C4-2B (cell line): ENCODE measurements at regions not wholly inside any gene's neighbourhood (a gene's known extent, or its start where the extent isn't known, plus 50 kb on each side); places are given as distances from the start of the nearest gene placed in this dataset.

Experiments used
- H3K27ac ChIP-seq: fragments of 450-650 bp; 2 replicates; pipeline ENCODE4 v1.5.1; 2017
- ZFX ChIP-seq: fragments of 450-650 bp; IDR thresholded peaks from 2 replicates; pipeline ENCODE4 v1.6.1; 2017
- TF ChIP-seq, protein P1 (sequence below): fragments of 450-650 bp; conservative IDR thresholded peaks from 2 replicates; pipeline ENCODE4 v1.5.1; 2017; ENCODE audit warnings: mild to moderate bottlenecking

GRCh38 chr4:19743115-19743638, 508.5 kb upstream of the SLIT2 start:
- H3K27ac ChIP-seq: no peak overlapping the region
- TF ChIP-seq ZFX: no peak
- TF ChIP-seq, protein P1, sequence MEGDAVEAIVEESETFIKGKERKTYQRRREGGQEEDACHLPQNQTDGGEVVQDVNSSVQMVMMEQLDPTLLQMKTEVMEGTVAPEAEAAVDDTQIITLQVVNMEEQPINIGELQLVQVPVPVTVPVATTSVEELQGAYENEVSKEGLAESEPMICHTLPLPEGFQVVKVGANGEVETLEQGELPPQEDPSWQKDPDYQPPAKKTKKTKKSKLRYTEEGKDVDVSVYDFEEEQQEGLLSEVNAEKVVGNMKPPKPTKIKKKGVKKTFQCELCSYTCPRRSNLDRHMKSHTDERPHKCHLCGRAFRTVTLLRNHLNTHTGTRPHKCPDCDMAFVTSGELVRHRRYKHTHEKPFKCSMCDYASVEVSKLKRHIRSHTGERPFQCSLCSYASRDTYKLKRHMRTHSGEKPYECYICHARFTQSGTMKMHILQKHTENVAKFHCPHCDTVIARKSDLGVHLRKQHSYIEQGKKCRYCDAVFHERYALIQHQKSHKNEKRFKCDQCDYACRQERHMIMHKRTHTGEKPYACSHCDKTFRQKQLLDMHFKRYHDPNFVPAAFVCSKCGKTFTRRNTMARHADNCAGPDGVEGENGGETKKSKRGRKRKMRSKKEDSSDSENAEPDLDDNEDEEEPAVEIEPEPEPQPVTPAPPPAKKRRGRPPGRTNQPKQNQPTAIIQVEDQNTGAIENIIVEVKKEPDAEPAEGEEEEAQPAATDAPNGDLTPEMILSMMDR: no peak

DNA sequence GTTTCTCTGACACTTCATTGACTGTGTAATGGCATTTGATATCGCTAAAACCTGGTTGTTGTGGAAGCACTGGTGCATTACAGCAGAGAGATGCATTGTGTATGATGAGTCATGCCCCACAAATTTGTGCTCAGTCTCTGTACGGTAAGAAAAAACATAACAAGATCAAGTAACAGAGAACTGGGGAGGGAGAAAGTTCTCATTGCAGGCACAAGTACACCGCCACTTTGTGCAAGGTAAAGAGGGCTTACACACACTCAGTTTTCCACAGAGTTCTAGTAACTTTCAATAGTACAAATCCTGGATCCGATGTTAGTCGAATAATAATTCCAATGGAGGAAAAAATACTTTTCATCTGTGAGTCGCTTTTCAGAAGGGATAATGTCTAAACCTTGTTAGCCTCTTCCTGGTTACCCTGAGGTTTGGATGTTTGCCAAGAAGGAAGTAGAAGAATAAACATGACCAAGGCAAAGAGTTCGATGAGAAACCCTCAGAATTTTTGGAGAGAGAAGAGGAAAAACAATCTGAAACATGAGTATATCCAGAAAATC, 512.5 kb upstream of the SLIT2 start:
- TF ChIP-seq ZFX: no peak
- TF ChIP-seq, protein P1: no peak
- H3K27ac ChIP-seq: no peak overlapping the region; the same call in 1 of the 2 replicates

DNA sequence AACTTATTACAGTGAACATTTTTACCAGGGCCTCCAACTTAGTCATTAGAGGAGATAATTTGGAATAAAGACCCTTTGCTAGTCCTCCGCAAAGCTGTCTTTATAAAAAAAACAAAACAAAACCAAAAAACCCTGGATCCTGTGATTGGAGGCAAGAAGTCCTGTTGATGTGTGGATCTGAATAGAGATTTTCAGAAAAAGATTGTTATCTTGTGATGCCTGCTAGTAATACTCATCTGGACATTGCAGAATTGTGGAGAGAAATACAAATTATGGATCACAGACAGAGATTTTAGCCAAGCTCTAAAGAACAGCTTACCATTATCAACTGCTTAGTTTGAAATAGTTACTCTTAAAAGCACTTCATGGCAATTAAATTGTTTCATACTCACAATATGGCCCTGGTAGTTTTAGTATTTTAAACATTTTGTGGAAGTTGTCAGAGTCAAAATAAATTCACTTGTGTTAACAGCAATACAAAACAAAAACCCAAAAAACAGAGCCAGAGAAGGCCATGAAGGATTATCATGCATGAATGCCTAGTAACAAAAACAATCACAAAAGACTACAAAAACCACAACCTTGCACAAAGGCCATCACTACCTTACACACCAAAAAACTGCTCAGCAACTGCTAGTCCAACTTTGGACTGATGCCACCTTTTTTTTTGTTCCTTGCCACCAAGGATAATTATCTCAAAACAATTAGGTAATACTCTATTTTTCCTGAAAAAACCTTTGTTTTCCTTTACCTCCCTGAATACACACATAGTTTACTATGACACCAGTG, 514.5 kb upstream of the SLIT2 start:
- H3K27ac ChIP-seq: no peak overlapping the region
- TF ChIP-seq, protein P1: no peak
- TF ChIP-seq ZFX: no peak

DNA sequence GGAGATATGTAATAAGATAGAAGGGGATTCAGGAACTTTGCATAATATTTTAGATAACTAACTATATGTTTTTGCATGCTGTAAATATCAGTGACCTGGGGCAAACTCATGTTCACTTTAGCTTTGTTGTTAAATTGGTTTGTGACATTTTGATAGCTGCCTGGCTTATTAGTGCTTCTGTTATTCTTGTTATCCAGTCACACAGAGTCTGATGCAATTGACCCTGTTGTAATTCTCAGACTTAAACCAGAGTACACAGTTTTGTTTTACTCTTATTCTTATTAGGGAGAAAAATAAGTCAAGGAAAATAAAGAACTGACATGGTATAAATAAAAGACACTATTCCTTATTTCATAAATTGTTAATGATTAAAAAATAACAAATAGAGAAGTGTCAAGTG, 516.7 kb upstream of the SLIT2 start:
- TF ChIP-seq, protein P1: no peak
- no peak for TF ChIP-seq ZFX

DNA sequence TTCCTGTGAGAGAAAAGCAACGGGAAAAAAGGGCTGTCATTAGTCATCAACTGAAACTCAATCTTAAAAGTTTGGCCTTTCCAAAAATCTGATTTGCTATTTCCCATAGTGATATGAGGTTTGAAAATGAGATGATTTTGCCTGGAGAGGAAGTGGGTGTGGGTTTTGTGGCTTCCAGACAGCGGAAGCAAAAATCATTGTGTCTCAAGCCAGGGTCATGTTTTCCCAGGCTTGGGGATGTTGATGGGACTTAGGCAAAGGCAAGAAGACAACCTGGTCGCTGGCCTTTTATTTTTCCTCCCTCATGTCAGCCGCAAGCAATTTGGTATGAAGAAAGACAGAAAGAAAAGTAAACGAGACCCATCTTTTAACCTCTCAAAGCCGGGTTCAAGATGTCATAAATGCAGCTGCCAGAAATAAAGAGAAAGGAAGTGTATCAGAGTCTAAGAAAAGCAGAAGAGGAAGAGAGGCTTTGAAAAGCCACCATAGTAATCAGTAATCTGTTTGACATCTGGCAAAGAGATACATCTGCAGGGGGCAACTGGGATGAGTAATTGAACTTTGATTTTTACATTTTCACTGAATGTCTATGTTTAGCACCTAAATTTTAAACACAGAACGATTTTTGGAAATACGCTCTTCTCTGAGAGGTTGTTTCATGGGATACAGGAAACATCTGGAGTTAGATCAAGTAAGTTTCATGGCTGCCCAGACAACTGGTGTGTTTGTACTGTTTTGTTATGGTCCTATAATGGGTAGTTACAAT, 521.6 kb upstream of the SLIT2 start:
- H3K27ac ChIP-seq: no peak overlapping the region
- TF ChIP-seq, protein P1: no peak
- TF ChIP-seq ZFX: no peak

More for the DNA sequence above, 516.7 kb upstream of the SLIT2 start:
- no peak overlapping the region for H3K27ac ChIP-seq

- H3K27ac ChIP-seq: no peak overlapping the region
- TF ChIP-seq, protein P1: no peak
- no peak for TF ChIP-seq ZFX
These were observed 522.9 kb upstream of the SLIT2 start for GRCh38 chr4:19728773-19729172.
